GM20000 (cell line): ENCODE measurements at regions not wholly inside any gene's neighbourhood (a gene's known extent, or its start where the extent isn't known, plus 50 kb on each side); places are given as distances from the start of the nearest gene placed in this dataset.

ENCODE experiments used
- DNase-seq: peaks from one replicate; pipeline ENCODE4 v3.0.0; 2012; ENCODE audit warnings: low spot score
- CTCF ChIP-seq: IDR thresholded peaks from 2 replicates; pipeline ENCODE4 v1.5.1; 2012; ENCODE audit warnings: mild to moderate bottlenecking, control low read depth; ENCODE audit errors: extremely low read depth, missing control alignments

GRCh38 chr2:126325202-126325601, 330.8 kb upstream of the GYPC start:
- no peak for DNase-seq
- no peak for TF ChIP-seq CTCF

GRCh38 chr2:126329173-126329572, 326.8 kb upstream of the GYPC start:
- DNase-seq: no peak
- no peak for TF ChIP-seq CTCF

- DNase-seq: no peak
- TF ChIP-seq CTCF: no peak
These were observed 313.5 kb upstream of the GYPC start for GRCh38 chr2:126342457-126342856.

GRCh38 chr2:126343136-126343535, 312.8 kb upstream of the GYPC start:
- TF ChIP-seq CTCF: no peak
- no peak for DNase-seq

GRCh38 chr2:126344493-126344892, 311.5 kb upstream of the GYPC start:
- no peak for DNase-seq
- TF ChIP-seq CTCF: no peak

GRCh38 chr2:126345691-126346090, 310.3 kb upstream of the GYPC start:
- DNase-seq: no peak
- TF ChIP-seq CTCF: no peak

GRCh38 chr2:126356631-126357030, 299.3 kb upstream of the GYPC start:
- no peak for TF ChIP-seq CTCF
- no peak for DNase-seq
